ENCODE measurements at regions not wholly inside any gene's neighbourhood (a gene's known extent, or its start where the extent isn't known, plus 50 kb on each side); places are given as distances from the start of the nearest gene placed in this dataset.

GRCh38 chr4:31275906-31276305, 555.7 kb downstream of the PCDH7 start:
- TF ChIP-seq CTCF (IDR thresholded peaks at IDR 0.05) (no peak), POLR2A (IDR thresholded peaks at IDR 0.05) (no peak), POLR2AphosphoS5 (IDR thresholded peaks at IDR 0.05) (no peak)
